ENCODE measurements at regions not wholly inside any gene's neighbourhood (a gene's known extent, or its start where the extent isn't known, plus 50 kb on each side); places are given as distances from the start of the nearest gene placed in this dataset.

DNA sequence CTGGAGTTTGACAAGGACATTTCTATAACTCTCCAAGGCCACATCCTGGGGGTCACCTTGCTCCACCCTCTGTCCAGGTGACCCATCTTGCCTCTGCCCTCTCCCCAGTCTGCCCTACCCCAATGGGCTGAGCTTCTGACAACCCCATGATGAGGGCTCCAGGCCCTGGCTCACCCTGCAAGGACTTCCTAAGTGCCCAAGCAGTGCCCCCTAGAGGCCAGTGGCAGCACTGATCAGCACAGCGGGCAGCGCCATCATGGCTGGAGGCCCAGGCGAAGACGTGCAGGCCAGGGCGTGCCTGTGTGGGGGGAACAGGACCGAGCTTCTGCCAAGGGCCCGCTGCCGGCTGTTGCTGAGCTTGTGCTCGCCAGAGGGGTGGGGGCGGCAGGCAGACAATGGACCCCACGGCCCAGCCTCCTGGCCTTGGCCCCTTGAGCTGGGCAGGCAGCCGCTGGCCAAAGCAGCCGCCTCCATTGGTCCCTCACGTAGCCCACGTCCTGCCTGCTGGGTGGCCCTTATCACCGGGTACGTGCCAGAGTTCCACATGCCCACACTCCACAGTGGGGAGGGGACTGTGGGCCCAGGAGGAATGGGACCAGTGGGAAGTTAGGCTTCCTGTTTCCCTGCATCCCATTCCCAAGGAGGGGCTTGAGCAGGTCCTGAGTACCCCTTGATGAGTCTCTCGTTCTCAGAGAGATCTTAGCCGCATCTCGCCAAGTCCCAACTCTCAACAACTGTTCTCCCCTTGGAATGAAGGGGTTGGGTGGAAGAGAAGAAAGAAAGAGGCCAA lies 64.3 kb downstream of the MRPL14 start:
- DNase-seq (ENCODE audit: low read depth, low spot score), result peak; percentile 38
- H3K4me3 ChIP-seq (ENCODE audit: low read length), result no peak overlapping the region

DNA sequence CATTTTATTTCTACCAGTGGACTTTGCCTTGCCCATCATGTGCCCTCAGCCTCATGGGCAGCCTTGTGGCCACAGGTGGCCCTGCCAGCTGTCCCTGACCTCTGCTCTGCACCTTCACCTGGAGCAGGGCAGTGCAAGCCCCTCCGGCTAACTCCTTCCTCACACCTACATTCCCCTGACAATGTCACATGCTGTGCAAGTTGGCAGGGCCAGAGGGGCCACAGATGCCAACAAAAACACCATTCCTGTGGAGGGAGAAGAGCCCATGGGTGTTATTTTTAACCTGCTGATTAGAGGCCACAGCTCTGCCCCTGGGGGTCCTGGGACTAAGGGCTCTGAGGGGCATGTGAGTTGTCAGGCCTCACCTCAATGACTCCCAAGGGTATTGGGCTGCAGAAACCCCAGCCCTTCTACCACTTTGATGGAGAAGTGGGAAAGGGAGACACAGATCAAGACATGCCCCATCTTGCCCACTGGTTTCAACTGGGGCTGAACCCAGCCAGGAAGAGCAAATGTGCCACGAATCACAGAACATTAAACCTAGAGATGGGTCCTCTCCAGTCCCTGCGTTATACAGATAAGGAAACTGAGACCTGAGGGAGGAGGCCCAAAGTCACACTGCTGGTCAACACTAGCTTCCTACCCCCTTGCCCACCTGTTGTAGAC lies 65.0 kb downstream of the MRPL14 start:
- no peak for DNase-seq (ENCODE audit: low read depth, low spot score)
- H3K4me3 ChIP-seq (ENCODE audit: low read length), result no peak overlapping the region

DNA sequence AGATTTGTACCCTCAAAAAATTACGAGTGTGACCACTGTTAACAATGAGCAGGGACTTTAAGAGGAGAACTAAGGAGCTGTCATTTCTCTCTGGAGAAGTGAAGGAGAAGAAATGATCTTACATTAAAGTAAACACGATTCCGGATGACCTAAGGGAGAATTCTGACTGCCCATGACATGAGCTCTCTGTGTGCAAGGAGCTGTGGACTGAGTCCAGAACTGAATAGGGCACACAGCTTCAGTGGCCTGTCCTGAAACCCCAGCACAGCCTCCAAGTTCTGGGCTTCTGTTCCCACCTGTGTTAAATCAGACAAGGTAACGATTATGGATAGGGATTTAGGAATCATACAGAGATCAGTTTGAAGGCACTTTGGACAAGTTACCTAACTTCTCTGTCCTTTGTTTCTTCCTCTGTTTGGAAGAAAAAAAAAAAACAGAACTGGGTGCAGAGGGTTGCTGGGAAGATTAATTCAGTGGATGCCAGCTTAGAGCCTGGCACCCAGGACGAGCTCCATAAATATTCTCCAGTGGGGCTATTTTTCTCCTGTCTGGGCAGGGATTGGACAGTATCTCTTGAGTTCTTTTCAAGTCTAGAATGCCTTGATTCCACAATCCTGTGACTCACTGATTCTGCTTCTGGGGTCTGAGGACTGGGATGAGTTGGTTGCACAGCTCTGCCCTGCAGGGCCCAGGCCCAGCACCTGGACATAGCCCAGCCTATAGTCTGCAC lies 65.7 kb downstream of the MRPL14 start:
- no peak overlapping the region for H3K4me3 ChIP-seq (ENCODE audit: low read length)
- no peak for DNase-seq (ENCODE audit: low read depth, low spot score)

- H3K4me3 ChIP-seq (ENCODE audit: low read length), result no peak overlapping the region
- no peak for DNase-seq (ENCODE audit: low read depth, low spot score)
These were observed 66.5 kb downstream of the MRPL14 start for GRCh38 chr6:44060612-44061374.

DNA sequence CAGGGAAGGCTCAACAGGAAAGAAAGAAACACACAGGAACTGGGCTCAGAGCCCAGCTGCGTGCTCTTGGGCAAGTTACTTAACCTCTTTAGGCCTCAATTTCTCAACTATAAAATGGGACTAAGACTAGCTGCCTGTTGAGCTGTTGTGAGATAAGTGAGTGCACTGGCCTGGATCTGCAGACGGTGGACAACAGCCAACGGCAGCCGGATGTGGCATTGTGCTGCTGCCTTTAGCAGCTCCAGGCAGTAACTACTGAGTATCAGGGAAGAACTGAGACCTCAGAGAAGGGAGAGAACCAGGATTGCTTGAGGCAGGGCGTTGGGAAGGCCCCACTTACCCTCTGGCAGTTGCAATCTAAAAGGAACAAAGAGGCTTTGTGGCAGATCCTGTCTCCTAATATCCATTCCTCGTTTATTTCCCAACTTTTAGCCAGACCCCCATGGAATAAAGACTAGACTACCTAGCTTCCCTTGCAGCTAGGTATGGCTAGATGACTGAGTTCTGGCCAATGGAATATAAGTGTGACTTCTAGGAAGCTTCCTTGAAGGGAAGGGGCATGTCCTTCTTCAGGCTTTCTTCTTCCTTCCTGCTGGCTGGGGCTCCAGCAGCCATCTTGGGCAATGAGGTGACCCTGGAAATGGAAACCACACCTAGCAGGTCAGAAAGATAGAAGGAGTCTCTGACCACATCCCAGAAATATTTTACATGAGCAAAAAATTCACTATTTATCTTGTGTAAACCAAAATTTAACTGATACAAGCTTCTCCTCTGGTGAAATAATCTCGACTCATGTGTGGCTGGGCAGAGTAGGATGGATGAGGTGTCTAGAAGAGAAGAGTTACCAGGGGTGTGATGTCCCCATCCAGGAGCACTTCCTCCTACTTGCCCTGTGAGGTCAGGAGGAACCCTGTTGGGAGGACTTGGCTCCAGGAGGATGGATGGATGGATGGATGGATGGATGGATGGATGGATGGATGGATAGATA lies 67.6 kb downstream of the MRPL14 start:
- no peak overlapping the region for H3K4me3 ChIP-seq (ENCODE audit: low read length)
- DNase-seq (ENCODE audit: low read depth, low spot score), result peak; percentile 35

GRCh38 chr6:44058617-44059358 lies 68.5 kb downstream of the MRPL14 start:
- DNase-seq (ENCODE audit: low read depth, low spot score), result no peak
- H3K4me3 ChIP-seq (ENCODE audit: low read length), result no peak overlapping the region

GRCh38 chr6:44057931-44058616 lies 69.2 kb downstream of the MRPL14 start:
- no peak for DNase-seq (ENCODE audit: low read depth, low spot score)
- H3K4me3 ChIP-seq (ENCODE audit: low read length), result no peak overlapping the region

DNA sequence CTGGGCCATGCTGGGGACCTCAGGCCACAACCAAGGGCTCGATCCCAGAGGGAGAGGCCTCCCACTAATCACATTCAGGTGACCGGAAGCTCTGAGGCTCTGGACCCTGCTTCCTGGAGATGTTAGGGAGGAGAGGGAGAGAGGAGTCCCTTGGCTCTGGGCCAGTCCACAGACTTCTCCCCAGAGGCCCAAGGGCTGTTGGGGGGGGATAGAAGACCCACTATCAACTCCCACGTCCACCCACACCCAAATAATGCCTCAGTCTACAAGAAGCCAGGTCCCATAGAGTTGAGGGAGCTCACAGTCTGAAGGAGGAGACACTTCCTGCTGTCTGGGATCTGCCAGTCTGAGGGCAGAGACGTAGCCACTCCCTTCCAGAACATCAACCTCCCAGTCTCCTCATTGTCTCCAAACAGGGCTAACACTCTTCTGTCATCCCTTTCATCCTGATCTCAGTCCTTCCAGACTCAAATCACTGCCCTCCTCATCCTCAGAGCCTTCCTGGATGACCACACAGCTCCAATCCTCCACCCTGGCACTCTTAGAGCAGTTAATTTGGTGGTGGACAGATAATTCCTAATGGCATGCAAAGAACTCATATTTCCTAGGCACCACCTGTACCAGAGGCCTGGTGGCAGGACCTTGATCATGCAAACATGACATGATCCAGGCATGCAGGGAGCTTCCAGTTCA lies 69.9 kb downstream of the MRPL14 start:
- no peak for DNase-seq (ENCODE audit: low read depth, low spot score)
- no peak overlapping the region for H3K4me3 ChIP-seq (ENCODE audit: low read length)

GRCh38 chr6:44056392-44057237 lies 70.6 kb downstream of the MRPL14 start:
- DNase-seq (ENCODE audit: low read depth, low spot score), result no peak
- H3K4me3 ChIP-seq (ENCODE audit: low read length), result no peak overlapping the region

DNA sequence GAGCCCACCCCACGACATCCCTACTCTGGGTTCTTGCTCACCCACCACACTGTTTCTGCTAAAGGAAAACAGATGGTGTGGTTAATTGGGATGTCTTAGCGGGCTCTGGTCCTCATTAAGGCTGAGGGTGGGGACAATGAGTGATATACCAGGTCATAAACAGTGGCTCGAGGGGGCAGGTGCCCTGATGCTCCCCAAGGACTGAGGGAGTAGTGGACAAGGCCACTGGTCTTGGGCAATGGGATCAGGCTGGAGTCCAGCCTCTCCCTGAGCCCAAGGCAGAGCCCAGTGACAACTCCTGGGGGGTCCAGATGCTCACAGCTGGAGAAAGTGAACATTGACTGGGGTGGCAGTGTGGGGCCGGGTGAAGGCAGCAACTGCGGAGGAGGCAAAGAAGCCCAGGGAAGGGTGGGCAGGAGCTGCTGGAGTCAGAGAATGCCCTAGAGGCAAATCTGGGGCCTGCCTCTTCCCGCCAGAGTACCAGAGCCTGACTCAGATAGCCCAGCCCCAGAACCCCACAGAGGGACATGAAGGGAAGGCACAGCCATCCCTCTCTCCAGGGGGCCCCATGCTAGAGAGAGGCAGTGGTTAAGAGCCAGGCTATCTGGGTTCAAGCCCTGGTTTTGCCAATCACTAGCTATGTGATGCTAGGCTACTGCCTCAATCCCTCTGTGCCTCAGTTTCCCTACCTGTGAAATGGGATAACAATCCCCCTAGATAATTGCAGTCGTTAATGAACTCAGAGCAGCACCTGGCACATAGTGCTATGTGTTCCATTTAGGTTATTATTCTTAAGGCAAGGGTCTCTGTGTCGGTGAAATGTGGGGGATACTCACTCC lies 72.3 kb downstream of the MRPL14 start:
- no peak for DNase-seq (ENCODE audit: low read depth, low spot score)
- no peak overlapping the region for H3K4me3 ChIP-seq (ENCODE audit: low read length)

DNA sequence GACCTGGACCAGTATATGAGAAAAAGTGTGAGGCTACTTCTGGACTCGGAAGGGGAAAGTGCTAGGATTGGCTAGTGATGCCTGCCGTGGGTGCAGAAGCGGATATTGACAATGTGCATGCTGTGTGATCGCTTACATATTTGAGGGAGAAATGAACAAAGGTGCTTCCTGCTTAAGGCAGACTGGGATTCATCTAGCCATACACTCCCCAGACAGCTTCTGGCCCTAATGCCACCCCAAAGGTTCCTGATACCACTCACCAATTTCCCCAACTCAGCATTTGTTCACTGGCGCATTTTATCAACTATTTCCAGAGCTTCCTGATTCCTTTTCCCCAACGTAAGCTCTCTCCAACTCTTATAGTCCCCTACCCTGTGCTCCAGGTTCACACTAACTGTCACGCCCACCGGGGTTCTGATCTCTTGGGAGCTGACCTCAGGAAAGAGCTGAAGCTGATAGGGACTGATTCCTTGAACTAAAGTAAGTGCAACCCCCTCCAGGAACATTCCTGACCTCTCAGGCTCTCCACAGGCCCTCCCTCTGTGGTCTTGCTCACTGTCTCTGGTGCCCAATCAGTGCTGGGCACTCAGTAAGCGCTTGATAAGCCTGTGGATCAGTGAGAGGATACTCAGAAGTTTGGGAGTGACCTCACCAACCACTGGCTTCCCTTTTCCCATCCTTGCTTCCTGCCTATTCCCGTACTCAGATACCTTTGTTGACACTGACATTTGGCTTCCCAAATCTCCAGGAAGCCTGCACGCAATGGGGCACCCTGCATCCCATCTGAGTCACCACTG lies 73.3 kb downstream of the MRPL14 start:
- no peak for DNase-seq (ENCODE audit: low read depth, low spot score)
- H3K4me3 ChIP-seq (ENCODE audit: low read length), result no peak overlapping the region

- H3K4me3 ChIP-seq (ENCODE audit: low read length), result no peak overlapping the region
- no peak for DNase-seq (ENCODE audit: low read depth, low spot score)
These were observed 74.0 kb downstream of the MRPL14 start for GRCh38 chr6:44053106-44053756.

DNA sequence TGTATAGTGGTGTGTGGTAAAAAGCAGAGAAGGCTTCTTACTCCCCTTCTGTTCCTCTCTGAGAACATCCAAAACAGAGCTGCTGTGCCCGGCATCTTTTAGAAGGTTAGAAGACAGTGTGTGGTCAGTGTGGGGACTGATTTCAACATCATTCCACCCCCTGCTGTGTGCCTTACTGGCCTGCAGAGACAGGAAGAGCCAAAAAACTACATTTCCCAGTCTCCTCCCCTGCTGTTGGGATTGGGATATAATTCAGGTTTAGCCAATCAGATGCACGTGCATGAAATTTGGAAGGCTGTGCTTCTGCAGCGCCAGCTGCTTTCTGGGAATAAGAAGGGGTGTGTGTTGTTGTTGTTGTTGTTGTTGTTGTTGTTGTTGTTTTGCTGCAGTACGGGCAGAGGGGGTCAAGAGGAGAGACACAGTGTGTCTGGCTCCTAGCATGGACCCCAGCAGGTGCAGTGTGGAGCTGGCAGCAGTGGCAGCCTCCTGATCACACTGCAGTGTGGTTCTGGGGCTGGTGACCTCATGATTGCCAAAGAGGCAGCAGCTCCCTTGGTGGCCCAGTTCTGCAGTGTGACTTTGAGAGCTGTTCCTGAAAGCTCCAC lies 74.7 kb downstream of the MRPL14 start:
- DNase-seq (ENCODE audit: low read depth, low spot score), result no peak
- H3K4me3 ChIP-seq (ENCODE audit: low read length), result no peak overlapping the region
